Peyer's patch (tissue), 4 donors: ENCODE measurements at regions not wholly inside any gene's neighbourhood (a gene's known extent, or its start where the extent isn't known, plus 50 kb on each side); places are given as distances from the start of the nearest gene placed in this dataset.

Source experiments
- DNase-seq, 3 donors: peaks; one replicate each; pipeline ENCODE4 v3.0.0-alpha.2; 2017 to 2019
- H3K27ac ChIP-seq, 4 donors: fragments of 200-600 bp; sonication (generic); one replicate each; pipeline ENCODE4 v1.5.1; 2016 to 2019
- H3K27me3 ChIP-seq, 2 donors: fragments of 200-600 bp; sonication (generic); one replicate each; pipeline ENCODE4 v1.5.1; 2019
- H3K36me3 ChIP-seq, 3 donors: fragments of 200-600 bp; sonication (generic); one replicate each; pipeline ENCODE4 v1.5.1; 2016 to 2019
- H3K4me1 ChIP-seq, 4 donors: fragments of 200-600 bp; sonication (generic); one replicate each; pipeline ENCODE4 v1.5.1; 2016 to 2019
- H3K4me3 ChIP-seq, 4 donors: fragments of 200-600 bp; sonication (generic); 1 replicate in 3 of 4; 2 replicates in 1 of 4; pipeline ENCODE4 v1.5.1; 2016 to 2019; ENCODE audit warnings: mild to moderate bottlenecking in 1 of 4
- H3K9me3 ChIP-seq, 4 donors: fragments of 200-600 bp; sonication (generic); one replicate each; pipeline ENCODE4 v1.5.1; 2016 to 2019; ENCODE audit warnings: mild to moderate bottlenecking in 1 of 4
- CTCF ChIP-seq, 6 experiments: fragments of 450-650 bp in 4 of 6; fragments of 200-600 bp in 2 of 6; sonication (generic) in 1 of 6; IDR thresholded peaks; one replicate each; pipeline ENCODE4 v1.5.1; 2017 to 2019; ENCODE audit warnings: antibody characterized with exemption in 6 of 6, mild to moderate bottlenecking in 3 of 6, moderate library complexity in 1 of 6
- POLR2A ChIP-seq, 2 donors: fragments of 450-650 bp; IDR thresholded peaks; one replicate each; pipeline ENCODE4 v1.5.1; 2017; ENCODE audit warnings: antibody characterized with exemption in 2 of 2, mild to moderate bottlenecking in 2 of 2, moderate library complexity in 2 of 2

DNA sequence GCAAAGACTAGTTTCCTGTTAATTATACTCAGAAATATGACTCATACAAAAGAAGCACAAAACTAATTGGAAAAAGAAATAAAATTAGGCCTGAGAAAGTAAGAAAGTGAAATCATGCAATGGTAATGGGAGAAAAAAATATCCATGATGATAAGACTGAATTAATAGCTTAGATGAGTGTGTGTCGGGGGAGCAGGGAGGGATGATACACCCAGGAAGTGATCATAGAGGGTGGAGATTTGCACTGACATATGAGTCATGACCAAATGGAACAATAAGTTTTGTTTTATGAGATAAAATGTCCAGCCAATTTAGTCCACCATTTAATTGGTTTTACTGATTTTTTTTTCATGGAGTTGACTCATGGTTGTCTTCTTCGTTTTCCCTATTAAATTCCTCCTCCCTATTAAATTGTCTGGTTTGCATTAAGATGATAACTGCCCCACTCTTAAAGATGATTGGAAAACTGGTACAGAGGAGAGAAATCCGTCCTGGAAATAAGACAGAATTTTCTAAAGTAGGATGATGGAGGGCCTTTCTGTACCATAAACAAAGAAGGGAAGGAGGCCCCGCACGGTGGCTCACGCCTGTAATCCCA lies 111.7 kb upstream of the KCNJ6 start:
- Histone ChIP-seq H3K36me3 (no peaks in the 10 kb centered on the region), H3K27me3 (no peaks in the 10 kb centered on the region), H3K27ac (no peak overlapping the region), H3K4me3 (no peak overlapping the region), H3K9me3 (no peaks in the 10 kb centered on the region), H3K4me1 (no peaks in the 10 kb centered on the region)
- no peak for DNase-seq
- TF ChIP-seq CTCF (IDR thresholded peaks at IDR 0.05) (no peak), POLR2A (IDR thresholded peaks at IDR 0.05) (no peak)

- H3K9me3 ChIP-seq: no peaks in the 10 kb centered on the region
Measured at GRCh38 chr21:38032082-38032801, 116.0 kb upstream of the KCNJ6 start.

DNA sequence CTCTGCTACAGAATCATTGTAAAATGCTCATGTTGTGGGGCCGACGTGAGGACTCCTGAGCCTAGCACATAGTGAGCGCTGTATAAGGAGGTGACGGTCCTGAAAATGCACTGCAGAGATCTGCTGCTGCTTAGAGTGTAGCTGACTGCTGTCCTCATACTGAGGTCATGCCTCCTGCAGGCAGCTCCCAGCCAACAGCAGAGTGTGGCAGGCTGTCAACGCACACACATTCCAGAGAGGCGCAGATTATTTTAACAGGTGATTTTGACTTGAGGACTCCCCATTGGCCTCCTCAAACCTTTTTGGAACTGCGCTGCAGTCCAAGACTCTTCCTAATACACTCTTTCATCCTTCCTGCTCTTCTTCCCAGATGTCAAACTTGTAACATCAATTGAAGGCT lies 119.8 kb upstream of the KCNJ6 start:
- no peaks in the 10 kb centered on the region for H3K4me1 ChIP-seq
- H3K27ac ChIP-seq: no peak overlapping the region
- H3K27me3 ChIP-seq: no peaks in the 10 kb centered on the region
- no peak for TF ChIP-seq CTCF (IDR thresholded peaks at IDR 0.05)
- no peak for TF ChIP-seq POLR2A (IDR thresholded peaks at IDR 0.05)
- H3K4me3 ChIP-seq: no peak overlapping the region
- no peaks in the 10 kb centered on the region for H3K36me3 ChIP-seq
- H3K9me3 ChIP-seq: no peaks in the 10 kb centered on the region
- no peak for DNase-seq

More at GRCh38 chr21:38032082-38032801, 116.0 kb upstream of the KCNJ6 start:
- DNase-seq: no peak
- Histone ChIP-seq H3K4me1 (no peaks in the 10 kb centered on the region), H3K27ac (no peak overlapping the region), H3K4me3 (no peak overlapping the region), H3K27me3 (no peaks in the 10 kb centered on the region), H3K36me3 (no peaks in the 10 kb centered on the region)
- no peak for TF ChIP-seq CTCF (IDR thresholded peaks at IDR 0.05)
- no peak for TF ChIP-seq POLR2A (IDR thresholded peaks at IDR 0.05)

DNA sequence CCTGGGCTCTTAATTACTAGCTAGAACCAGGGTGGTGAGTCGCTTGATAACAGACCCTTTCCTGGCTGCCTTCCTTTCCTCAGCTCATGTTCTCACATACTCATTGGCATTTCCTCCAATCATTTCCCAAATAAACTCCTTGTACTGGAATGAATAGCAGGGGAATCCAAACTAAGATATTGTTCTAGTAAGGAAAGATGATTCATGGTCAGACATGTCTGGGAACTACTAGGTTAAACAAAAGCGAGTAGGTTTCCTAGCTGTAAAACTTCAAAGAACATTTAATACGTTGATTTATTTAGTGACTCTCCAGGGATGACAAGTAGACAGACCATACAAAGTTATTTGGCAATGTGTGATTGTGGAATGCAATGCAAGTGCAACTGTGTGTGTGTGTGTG lies 121.2 kb upstream of the KCNJ6 start:
- Histone ChIP-seq H3K27ac (no peak overlapping the region), H3K4me1 (no peaks in the 10 kb centered on the region), H3K36me3 (no peaks in the 10 kb centered on the region), H3K9me3 (no peaks in the 10 kb centered on the region), H3K4me3 (no peak overlapping the region), H3K27me3 (no peaks in the 10 kb centered on the region)
- TF ChIP-seq CTCF (IDR thresholded peaks at IDR 0.05) (no peak), POLR2A (IDR thresholded peaks at IDR 0.05) (no peak)
- no peak for DNase-seq

GRCh38 chr21:38039369-38039768 lies 123.1 kb upstream of the KCNJ6 start:
- no peak overlapping the region for H3K4me3 ChIP-seq
- no peaks in the 10 kb centered on the region for H3K27me3 ChIP-seq
- H3K9me3 ChIP-seq: no peaks in the 10 kb centered on the region
- no peak overlapping the region for H3K27ac ChIP-seq
- no peaks in the 10 kb centered on the region for H3K36me3 ChIP-seq
- no peaks in the 10 kb centered on the region for H3K4me1 ChIP-seq
- no peak for DNase-seq
- TF ChIP-seq CTCF (IDR thresholded peaks at IDR 0.05): no peak
- TF ChIP-seq POLR2A (IDR thresholded peaks at IDR 0.05): no peak
